Lower leg skin (tissue), 4 donors: ENCODE measurements at regions not wholly inside any gene's neighbourhood (a gene's known extent, or its start where the extent isn't known, plus 50 kb on each side); places are given as distances from the start of the nearest gene placed in this dataset.

Experiments
- DNase-seq, 2 donors: peaks; one replicate each; pipeline ENCODE4 v3.0.0-alpha.2; 2019; ENCODE audit warnings: low spot score in 2 of 2
- H3K4me3 ChIP-seq: fragments of 200-600 bp; sonication (generic); 2 replicates; pipeline ENCODE4 v1.5.1; 2017; ENCODE audit warnings: mild to moderate bottlenecking, low read depth; ENCODE audit not compliant: poor library complexity, severe bottlenecking
- POLR2A ChIP-seq, 2 donors: fragments of 450-650 bp; IDR thresholded peaks; one replicate each; pipeline ENCODE4 v1.6.1; 2016 to 2017; ENCODE audit warnings: antibody characterized with exemption in 2 of 2, mild to moderate bottlenecking in 1 of 2, moderate library complexity in 1 of 2
- WGBS, 2 donors: methylation state at CpG; one replicate each; pipeline ENCODE4 v1.1.5; 2018; 5-methylcytosine and 5-hydroxymethylcytosine counted together
- intact Hi-C: fragments of 100-400 bp; cut with DNase I; formaldehyde crosslinking; loops from one replicate; pipeline ENCODE4 v1.15.0; 2023; ENCODE audit warnings: low total_unique reads
- TF ChIP-seq, protein P1 (sequence below), 3 donors: fragments of 450-650 bp; IDR thresholded peaks; one replicate each; pipeline ENCODE4 v1.5.1; 2016; ENCODE audit warnings: antibody characterized with exemption in 3 of 3, mild to moderate bottlenecking in 3 of 3, moderate library complexity in 2 of 3

DNA sequence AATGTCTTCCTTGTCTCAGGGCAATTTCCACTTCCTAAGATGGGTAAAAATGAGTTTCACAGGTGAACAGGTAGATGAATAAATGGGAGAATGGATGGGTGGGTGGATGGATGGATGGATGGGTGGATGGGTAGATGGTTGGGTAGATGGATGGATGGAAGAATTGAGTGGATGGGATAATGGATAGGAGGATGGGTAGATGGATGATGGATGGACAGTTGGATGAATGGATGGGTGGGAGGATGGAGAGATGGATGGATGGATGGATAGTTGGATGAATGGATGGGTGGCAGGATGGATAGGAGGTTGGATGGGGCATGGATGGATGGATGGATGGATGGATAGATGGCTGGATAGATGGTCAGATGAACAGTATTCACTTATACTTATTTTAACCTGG, 90.9 kb downstream of the LRRC30 start:
- DNase-seq: no peak
- no peak overlapping the region for H3K4me3 ChIP-seq
- intact Hi-C loops: no loop called here
- no peak for TF ChIP-seq POLR2A (IDR thresholded peaks at IDR 0.05)
- TF ChIP-seq, protein P1, sequence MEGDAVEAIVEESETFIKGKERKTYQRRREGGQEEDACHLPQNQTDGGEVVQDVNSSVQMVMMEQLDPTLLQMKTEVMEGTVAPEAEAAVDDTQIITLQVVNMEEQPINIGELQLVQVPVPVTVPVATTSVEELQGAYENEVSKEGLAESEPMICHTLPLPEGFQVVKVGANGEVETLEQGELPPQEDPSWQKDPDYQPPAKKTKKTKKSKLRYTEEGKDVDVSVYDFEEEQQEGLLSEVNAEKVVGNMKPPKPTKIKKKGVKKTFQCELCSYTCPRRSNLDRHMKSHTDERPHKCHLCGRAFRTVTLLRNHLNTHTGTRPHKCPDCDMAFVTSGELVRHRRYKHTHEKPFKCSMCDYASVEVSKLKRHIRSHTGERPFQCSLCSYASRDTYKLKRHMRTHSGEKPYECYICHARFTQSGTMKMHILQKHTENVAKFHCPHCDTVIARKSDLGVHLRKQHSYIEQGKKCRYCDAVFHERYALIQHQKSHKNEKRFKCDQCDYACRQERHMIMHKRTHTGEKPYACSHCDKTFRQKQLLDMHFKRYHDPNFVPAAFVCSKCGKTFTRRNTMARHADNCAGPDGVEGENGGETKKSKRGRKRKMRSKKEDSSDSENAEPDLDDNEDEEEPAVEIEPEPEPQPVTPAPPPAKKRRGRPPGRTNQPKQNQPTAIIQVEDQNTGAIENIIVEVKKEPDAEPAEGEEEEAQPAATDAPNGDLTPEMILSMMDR (IDR thresholded peaks at IDR 0.05): no peak

DNA sequence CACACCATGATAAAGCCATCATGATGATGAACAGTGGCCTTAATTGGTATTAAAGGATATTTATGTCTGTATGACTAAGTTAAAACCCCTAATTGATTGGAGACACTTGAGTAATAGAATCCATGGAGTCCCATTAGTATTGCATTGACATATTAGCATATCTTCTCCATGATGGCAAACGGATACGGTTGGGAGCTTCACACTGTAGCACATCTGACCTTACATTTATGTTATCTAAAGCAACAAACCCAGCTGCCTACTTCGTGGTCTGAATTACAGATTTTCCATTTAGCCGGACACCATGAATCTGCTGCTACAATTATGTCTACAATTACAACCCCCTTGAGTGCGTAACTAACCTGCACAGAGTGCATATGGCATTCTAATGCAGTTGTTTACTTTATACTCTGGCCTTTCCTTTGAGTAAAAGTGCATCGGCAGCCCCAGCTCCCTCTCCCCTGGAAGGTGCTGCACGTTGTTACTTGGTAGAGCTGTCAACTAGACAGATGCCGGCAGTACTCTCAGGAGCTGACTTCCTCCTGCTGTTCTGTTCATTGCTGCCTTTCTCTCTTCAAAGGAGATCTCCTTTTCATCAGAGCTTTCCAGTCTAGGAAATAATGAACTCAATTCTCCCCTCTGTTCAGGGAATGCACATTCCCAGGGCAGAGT, 92.1 kb downstream of the LRRC30 start:
- DNase-seq: no peak
- TF ChIP-seq, protein P1 (IDR thresholded peaks at IDR 0.05): no peak
- TF ChIP-seq POLR2A (IDR thresholded peaks at IDR 0.05): no peak
- intact Hi-C loops: no loop called here
- 57 to 60% methylated on average over 8 of the region's 8 CpGs for WGBS, 2 donors
- H3K4me3 ChIP-seq: no peak overlapping the region

DNA sequence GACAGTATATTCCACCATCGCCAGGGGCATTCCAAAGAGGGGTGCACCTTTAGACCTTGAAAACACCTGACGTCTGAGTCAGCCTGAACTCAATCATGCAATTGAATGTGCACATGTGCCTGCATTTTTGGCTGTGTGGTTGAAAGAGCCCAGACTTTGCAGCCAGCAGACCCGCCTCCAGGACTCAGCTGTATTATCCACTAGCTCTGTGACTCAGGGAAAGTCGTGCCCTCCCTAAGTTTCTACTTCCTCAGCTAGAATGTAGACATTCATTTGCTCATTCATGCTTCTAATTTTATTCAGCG, 94.2 kb downstream of the LRRC30 start:
- intact Hi-C loops: no loop called here
- DNase-seq: no peak
- no peak overlapping the region for H3K4me3 ChIP-seq
- 64% methylated on average over 5 of the region's 5 CpGs for WGBS, 2 donors
- TF ChIP-seq, protein P1 (IDR thresholded peaks at IDR 0.05): no peak
- no peak for TF ChIP-seq POLR2A (IDR thresholded peaks at IDR 0.05)

DNA sequence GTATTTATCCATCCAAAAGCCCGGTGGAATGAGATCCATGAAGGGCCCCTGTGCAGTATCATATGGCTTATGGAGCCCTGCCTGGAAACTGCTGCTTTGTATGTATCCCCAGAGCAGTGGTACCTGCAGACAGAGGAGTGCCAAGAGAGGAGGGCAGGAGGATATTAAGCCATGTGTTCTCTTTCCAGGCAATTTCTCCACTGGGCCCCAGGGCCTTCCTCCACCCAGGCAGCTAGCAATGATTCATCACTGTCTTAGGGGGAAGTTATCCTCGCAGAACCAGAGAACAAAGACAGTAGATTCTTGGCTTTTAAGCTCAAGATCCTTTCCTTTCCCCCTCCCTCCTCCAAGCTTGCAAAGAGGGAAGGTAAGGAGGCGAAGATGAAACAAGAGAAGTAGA, 98.1 kb downstream of the LRRC30 start:
- WGBS, 2 donors: 39 to 52% methylated on average over 3 of the region's 3 CpGs
- intact Hi-C loops: no loop called here
- DNase-seq: no peak
- H3K4me3 ChIP-seq: no peak overlapping the region
- TF ChIP-seq, protein P1 (IDR thresholded peaks at IDR 0.05): no peak
- no peak for TF ChIP-seq POLR2A (IDR thresholded peaks at IDR 0.05)

DNA sequence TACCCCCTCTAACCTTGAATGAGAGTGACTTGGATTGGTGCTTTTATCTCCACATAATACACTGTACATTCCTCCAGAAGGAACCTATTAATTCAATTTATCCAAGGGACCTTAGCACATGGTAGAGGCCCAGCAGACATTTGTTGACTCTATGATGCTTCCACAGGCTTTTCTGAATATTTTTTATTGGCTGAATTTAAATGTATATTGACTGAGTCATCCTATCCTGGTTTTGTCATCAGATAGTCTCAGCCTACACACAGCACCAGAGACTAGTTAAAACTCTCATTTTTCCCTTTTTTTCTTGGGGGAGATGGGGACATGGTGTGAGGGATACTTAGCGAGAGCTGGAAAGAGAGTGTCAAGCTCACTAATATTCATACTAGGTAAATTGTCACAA, 101.6 kb downstream of the LRRC30 start:
- TF ChIP-seq, protein P1 (IDR thresholded peaks at IDR 0.05): no peak
- TF ChIP-seq POLR2A (IDR thresholded peaks at IDR 0.05): no peak
- intact Hi-C loops: no loop called here
- WGBS, 2 donors: 93 to 100% methylated on average over 1 of the region's 1 CpG
- H3K4me3 ChIP-seq: no peak overlapping the region
- DNase-seq: no peak

DNA sequence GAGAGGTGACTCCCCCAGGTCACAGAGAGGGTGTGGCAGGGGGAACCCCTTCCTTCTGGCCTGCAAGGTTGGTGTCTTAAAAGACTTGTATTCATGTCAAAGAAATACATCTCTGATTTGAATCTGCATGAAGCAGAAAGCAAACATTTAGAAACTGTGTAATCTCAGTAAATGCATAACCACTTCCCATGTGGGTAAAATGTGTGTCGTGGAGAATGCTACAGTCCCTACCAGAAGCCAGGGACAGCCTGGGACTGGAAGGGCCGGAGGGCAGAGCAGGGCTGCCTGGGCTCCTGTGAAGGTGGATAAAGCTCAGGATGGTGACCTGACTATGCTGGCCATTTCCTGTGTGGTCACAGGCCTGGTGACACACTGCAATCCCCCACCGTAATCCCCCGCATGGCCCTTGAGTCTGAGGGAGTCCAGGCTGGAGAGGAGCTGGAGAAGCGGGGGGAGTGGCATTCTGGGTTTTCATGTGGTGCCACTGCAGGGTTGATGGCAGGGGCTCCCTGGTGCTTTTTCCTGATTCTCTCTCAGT, 102.2 kb downstream of the LRRC30 start:
- 92 to 98% methylated on average over 4 to 5 of the region's 5 CpGs for WGBS, 2 donors
- TF ChIP-seq POLR2A (IDR thresholded peaks at IDR 0.05): no peak
- TF ChIP-seq, protein P1 (IDR thresholded peaks at IDR 0.05): no peak
- intact Hi-C loops: no loop called here
- no peak for DNase-seq
- no peak overlapping the region for H3K4me3 ChIP-seq
